SK-N-SH treated with all-trans-retinoic acid at 6 μM for 48 hours (cell line): ENCODE measurements at regions not wholly inside any gene's neighbourhood (a gene's known extent, or its start where the extent isn't known, plus 50 kb on each side); places are given as distances from the start of the nearest gene placed in this dataset.

Experiments
- ARNTL ChIP-seq: fragments of 450-650 bp; formaldehyde crosslinking; IDR thresholded peaks from 2 replicates; pipeline ENCODE4 v1.5.0; 2020; ENCODE audit warnings: low read depth, mild to moderate bottlenecking, moderate library complexity, borderline replicate concordance
- BACH2 ChIP-seq: fragments of 250-450 bp; sonication (Bioruptor Pico); IDR thresholded peaks from 2 replicates; pipeline ENCODE4 v1.9.0; 2021; ENCODE audit warnings: mild to moderate bottlenecking, borderline replicate concordance
- CSDC2 ChIP-seq: fragments of 250-450 bp; sonication (Bioruptor Pico); IDR thresholded peaks from 2 replicates; pipeline ENCODE4 v1.5.0; 2020; ENCODE audit warnings: mild to moderate bottlenecking, moderate library complexity
- RARB ChIP-seq: fragments of 250-450 bp; sonication (Bioruptor Pico); IDR thresholded peaks from 2 replicates; pipeline ENCODE4 v1.8.0; 2021; ENCODE audit warnings: mild to moderate bottlenecking, moderate library complexity
- SNAI2 ChIP-seq: fragments of 250-450 bp; sonication (Bioruptor Pico); IDR thresholded peaks from 2 replicates; pipeline ENCODE4 v1.5.0; 2020; ENCODE audit warnings: mild to moderate bottlenecking, moderate library complexity
- ZFP3 ChIP-seq: fragments of 250-450 bp; sonication (Bioruptor Pico); IDR thresholded peaks from 2 replicates; pipeline ENCODE4 v1.5.0; 2020; ENCODE audit warnings: mild to moderate bottlenecking, moderate library complexity
- ZNF70 ChIP-seq: fragments of 450-650 bp; formaldehyde crosslinking; IDR thresholded peaks from 2 replicates; pipeline ENCODE4 v1.5.0; 2020; ENCODE audit warnings: mild to moderate bottlenecking, moderate library complexity
- TF ChIP-seq, protein P1 (sequence below): fragments of 250-450 bp; sonication (Bioruptor Pico); IDR thresholded peaks from 2 replicates; pipeline ENCODE4 v1.8.0; 2020; ENCODE audit warnings: mild to moderate bottlenecking, moderate library complexity, borderline replicate concordance
- TF ChIP-seq, protein P2 (sequence below): fragments of 250-450 bp; sonication (Bioruptor Pico); IDR thresholded peaks from 2 replicates; pipeline ENCODE4 v1.5.1; 2020; ENCODE audit warnings: low read depth, mild to moderate bottlenecking, moderate library complexity

DNA sequence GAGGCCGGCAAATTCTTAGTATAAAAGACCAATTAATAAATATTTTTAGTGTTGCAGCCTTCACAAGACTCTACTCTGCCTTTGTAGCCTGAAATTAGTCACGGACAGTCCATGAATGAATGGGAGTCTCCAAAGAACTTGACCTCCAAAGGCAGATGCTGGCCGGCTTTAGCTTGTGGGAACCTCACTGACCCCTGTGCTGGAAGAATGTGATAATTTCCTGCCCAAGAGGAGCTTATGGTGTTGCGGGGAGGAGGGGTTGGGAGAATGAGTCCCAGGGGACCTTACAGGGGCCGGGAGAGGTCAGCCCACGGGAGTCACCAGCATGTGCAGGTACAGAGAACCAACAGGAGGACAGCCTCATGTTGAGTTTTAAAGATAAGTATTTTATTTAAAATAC is 143.1 kb downstream of the IRX2 start:
- TF ChIP-seq, protein P1, sequence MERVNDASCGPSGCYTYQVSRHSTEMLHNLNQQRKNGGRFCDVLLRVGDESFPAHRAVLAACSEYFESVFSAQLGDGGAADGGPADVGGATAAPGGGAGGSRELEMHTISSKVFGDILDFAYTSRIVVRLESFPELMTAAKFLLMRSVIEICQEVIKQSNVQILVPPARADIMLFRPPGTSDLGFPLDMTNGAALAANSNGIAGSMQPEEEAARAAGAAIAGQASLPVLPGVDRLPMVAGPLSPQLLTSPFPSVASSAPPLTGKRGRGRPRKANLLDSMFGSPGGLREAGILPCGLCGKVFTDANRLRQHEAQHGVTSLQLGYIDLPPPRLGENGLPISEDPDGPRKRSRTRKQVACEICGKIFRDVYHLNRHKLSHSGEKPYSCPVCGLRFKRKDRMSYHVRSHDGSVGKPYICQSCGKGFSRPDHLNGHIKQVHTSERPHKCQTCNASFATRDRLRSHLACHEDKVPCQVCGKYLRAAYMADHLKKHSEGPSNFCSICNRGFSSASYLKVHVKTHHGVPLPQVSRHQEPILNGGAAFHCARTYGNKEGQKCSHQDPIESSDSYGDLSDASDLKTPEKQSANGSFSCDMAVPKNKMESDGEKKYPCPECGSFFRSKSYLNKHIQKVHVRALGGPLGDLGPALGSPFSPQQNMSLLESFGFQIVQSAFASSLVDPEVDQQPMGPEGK (CRISPR knock-in tag), result no peak
- TF ChIP-seq SNAI2 (CRISPR knock-in tag) (no peak), BACH2 (CRISPR knock-in tag) (no peak), ARNTL (CRISPR knock-in tag) (no peak), ZNF70 (CRISPR knock-in tag) (no peak), RARB (CRISPR knock-in tag) (no peak), CSDC2 (CRISPR knock-in tag) (no peak), ZFP3 (CRISPR knock-in tag) (no peak)
- TF ChIP-seq, protein P2, sequence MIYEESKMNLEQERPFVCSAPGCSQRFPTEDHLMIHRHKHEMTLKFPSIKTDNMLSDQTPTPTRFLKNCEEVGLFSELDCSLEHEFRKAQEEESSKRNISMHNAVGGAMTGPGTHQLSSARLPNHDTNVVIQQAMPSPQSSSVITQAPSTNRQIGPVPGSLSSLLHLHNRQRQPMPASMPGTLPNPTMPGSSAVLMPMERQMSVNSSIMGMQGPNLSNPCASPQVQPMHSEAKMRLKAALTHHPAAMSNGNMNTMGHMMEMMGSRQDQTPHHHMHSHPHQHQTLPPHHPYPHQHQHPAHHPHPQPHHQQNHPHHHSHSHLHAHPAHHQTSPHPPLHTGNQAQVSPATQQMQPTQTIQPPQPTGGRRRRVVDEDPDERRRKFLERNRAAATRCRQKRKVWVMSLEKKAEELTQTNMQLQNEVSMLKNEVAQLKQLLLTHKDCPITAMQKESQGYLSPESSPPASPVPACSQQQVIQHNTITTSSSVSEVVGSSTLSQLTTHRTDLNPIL (CRISPR knock-in tag), result no peak
